GM12878 (cell line): ENCODE measurements at regions not wholly inside any gene's neighbourhood (a gene's known extent, or its start where the extent isn't known, plus 50 kb on each side); places are given as distances from the start of the nearest gene placed in this dataset.

ENCODE experiments used
- ATAC-seq: fragments of 200-7000 bp; cut with Tn5 transposase; 3 replicates; pipeline ENCODE4 v1.9.1; 2020; ENCODE audit warnings: mild to moderate bottlenecking, moderate library complexity
- BruUV-seq: library from RNA; stranded (reverse); fragments of 400-500 nt; replicated peaks from 2 replicates; lab custom pipeline; 2021; lab: Mats Ljungman, UMichigan
- CTCF ChIA-PET: fragments of 300-600 bp; sonication (Branson Sonifier 250); formaldehyde crosslinking; extraction: SDS; loops from one replicate; lab custom pipeline; 2021; ENCODE audit warnings: inconsistent platforms; lab: Yijun Ruan, JAX
- POLR2A ChIA-PET: fragments of 350-600 bp; formaldehyde crosslinking; extraction: SDS; loops from one replicate; lab custom pipeline; 2021; ENCODE audit warnings: inconsistent platforms; lab: Charles Lee
- RAD21 ChIA-PET: fragments of 300-600 bp; sonication (Branson Sonifier 250); formaldehyde crosslinking; loops from one replicate; lab custom pipeline; 2023; ENCODE audit warnings: antibody characterized with exemption; ENCODE audit not compliant: unreplicated experiment; lab: Charles Lee
- SMC1A ChIA-PET: fragments of 300-600 bp; sonication (Branson Sonifier 250); formaldehyde crosslinking; loops from one replicate; lab custom pipeline; 2023; ENCODE audit not compliant: unreplicated experiment, uncharacterized antibody; lab: Charles Lee
- DNase-seq: peaks from one replicate; pipeline ENCODE4 v3.0.0-alpha.2; 2011; ENCODE audit warnings: low read depth, low spot score
- FAIRE-seq: peaks from 3 replicates; lab custom pipeline; 2011; peaks lifted over from hg19 to GRCh38; lab: Jason Lieb, UNC
- H2AFZ ChIP-seq: 2 replicates; pipeline ENCODE4 v1.6.0; 2011; ENCODE audit warnings: low read depth, low read length, control low read depth; ENCODE audit not compliant: control insufficient read depth
- H3K27ac ChIP-seq: 2 replicates; pipeline ENCODE4 v1.5.1; 2011; ENCODE audit warnings: control low read depth; ENCODE audit not compliant: control insufficient read depth, insufficient read depth
- H3K27me3 ChIP-seq, 2 experiments: replicated peaks in 1 of 2; 2 replicates each; pipeline versions ENCODE4 v1.6.0 to v1.6.1; 2011; ENCODE audit warnings: low read length in 1 of 2; ENCODE audit not compliant: control insufficient read depth in 2 of 2, insufficient read depth in 2 of 2
- H3K36me3 ChIP-seq, 2 experiments: 2 replicates each; pipeline ENCODE4 v1.5.1; 2011; ENCODE audit warnings: low read length in 1 of 2; ENCODE audit not compliant: control insufficient read depth in 2 of 2, insufficient read depth in 2 of 2
- H3K4me1 ChIP-seq: 2 replicates; pipeline ENCODE4 v1.6.1; 2011; ENCODE audit warnings: mild to moderate bottlenecking, low read length, moderate library complexity, mixed read lengths; ENCODE audit not compliant: control insufficient read depth, insufficient read depth
- H3K4me2 ChIP-seq: 2 replicates; pipeline ENCODE4 v1.6.0; 2011; ENCODE audit warnings: control low read depth; ENCODE audit not compliant: control insufficient read depth, insufficient read depth
- H3K4me3 ChIP-seq: fragments of 200-600 bp; sonication (generic); 2 replicates; pipeline ENCODE4 v1.5.1; 2016
- H3K79me2 ChIP-seq: 2 replicates; pipeline ENCODE4 v1.6.0; 2011; ENCODE audit warnings: low read length; ENCODE audit not compliant: control insufficient read depth, insufficient read depth
- H3K9ac ChIP-seq: 2 replicates; pipeline ENCODE4 v1.8.0; 2011; ENCODE audit warnings: low read length, control low read depth, mixed read lengths; ENCODE audit not compliant: control insufficient read depth, insufficient read depth
- H3K9me3 ChIP-seq: replicated peaks from 3 replicates; pipeline ENCODE4 v1.5.1; 2011; ENCODE audit warnings: mild to moderate bottlenecking, low read length; ENCODE audit not compliant: control insufficient read depth, insufficient read depth
- H4K20me1 ChIP-seq: 2 replicates; pipeline ENCODE4 v1.6.0; 2011; ENCODE audit not compliant: control insufficient read depth, insufficient read depth
- BACH1 ChIP-seq: fragments of 450-650 bp; IDR thresholded peaks from 2 replicates; pipeline ENCODE4 v1.6.1; 2017; ENCODE audit warnings: mild to moderate bottlenecking, borderline replicate concordance
- CTCF ChIP-seq, 3 experiments: IDR thresholded peaks in 2 of 3; conservative IDR thresholded peaks in 1 of 3; 2 replicates each; pipeline ENCODE4 v1.5.1; 2011; ENCODE audit warnings: low read depth in 3 of 3, low read length in 3 of 3, mild to moderate bottlenecking in 3 of 3, control low read depth in 2 of 3, moderate library complexity in 2 of 3, inconsistent platforms in 1 of 3, mixed read lengths in 1 of 3; ENCODE audit not compliant: control insufficient read depth in 2 of 3, insufficient read depth in 1 of 3; ENCODE audit errors: extremely low read depth in 1 of 3
- FOXK2 ChIP-seq: fragments of 450-650 bp; IDR thresholded peaks from 2 replicates; pipeline ENCODE4 v1.6.1; 2017; ENCODE audit warnings: mild to moderate bottlenecking, moderate library complexity
- WGBS: methylation state at CpG from one replicate; pipeline ENCODE4 v1.1.6; 2016; ENCODE audit warnings: low lambda C conversion rate; ENCODE audit not compliant: insufficient replicate concordance, insufficient coverage; ENCODE audit errors: missing lambda C conversion rate; 5-methylcytosine and 5-hydroxymethylcytosine counted together
- in situ Hi-C: fragments of 300-500 bp; cut with MboI; formaldehyde crosslinking; loops from 9 replicates; pipeline ENCODE4 v1.14.3; 2018; ENCODE audit warnings: mixed read lengths
- intact Hi-C: fragments of 100-400 bp; cut with micrococcal nuclease; formaldehyde crosslinking; loops from one replicate; pipeline ENCODE4 v1.14.2; 2022; ENCODE audit not compliant: unreplicated experiment

DNA sequence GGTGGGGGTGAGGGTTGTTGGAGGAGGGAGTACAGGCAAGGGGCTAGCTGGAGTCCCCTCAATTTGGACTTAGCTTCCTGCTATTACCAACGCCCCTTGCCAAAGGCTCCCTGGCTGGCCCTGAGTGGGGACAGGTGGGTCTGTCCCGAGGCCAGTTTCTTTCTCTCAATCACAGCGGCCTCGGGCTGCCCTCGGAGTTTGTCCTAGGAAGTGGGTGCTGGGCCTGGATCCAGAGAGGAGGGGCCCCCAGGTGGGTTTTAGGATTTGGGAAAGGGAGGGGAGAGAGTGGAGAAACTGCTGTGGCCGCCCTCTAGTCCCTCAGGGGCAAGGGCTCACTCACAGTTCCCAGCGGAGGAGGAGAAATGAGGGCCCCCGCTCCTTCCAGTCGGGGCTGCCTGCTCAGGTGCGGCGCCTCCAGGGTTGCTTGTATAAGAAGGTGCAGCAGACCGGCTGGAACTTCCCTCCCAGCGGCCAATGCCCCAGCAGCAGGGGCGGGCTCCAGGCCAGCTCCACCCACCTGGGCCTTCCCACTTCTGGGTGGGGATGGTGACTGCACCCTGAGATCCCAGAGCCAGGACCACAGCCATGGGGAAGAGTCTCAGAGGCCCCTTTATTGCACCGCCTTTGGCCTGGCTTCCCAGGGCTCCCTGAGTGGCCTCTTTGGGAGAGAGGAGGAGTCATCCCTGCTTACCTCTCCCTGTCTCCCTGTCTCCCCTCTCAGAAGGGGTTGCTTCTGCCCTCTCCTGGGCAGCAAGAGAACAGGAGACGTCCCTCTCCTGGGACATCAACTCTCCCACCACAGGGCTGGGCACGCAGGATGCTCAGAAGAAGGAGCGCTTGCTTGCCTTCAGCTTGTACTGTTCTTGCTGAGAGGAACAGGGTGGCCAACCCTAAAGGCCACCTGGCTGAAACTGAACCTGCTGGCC lies 112.0 kb upstream of the SMURF2 start:
- no peak overlapping the region for H3K4me2 ChIP-seq
- BruUV-seq = no TSS peak
- no peaks in the 10 kb centered on the region for H4K20me1 ChIP-seq
- H3K9ac ChIP-seq = no peak overlapping the region
- in situ Hi-C loops = loop anchor here (10.0 kb wide), 1 partner anchor 171 kb away; no protein-coding TSS in a partner anchor
- DNase-seq = no peak
- ATAC-seq = peak; percentile 76
- TF ChIP-seq BACH1 (no peak), FOXK2 (0 out of 2 replicates have a peak, but pooled peaks have one; percentile 27), CTCF (IDR thresholded peaks at IDR 0.05 in 2 of 3, conservative IDR thresholded peaks at IDR 0.05 in 1 of 3; ENCODE audit: control insufficient read depth in 2 of 3, extremely low read depth in 1 of 3, insufficient read depth in 1 of 3, low read depth in 3 of 3, low read length in 3 of 3) (peak in 2 of 3 experiments; percentile 10 to 33; a peak in 1 of 6 replicates)
- ChIA-PET SMC1A (no interaction called here), RAD21 (no interaction called here), CTCF (interaction anchor here (0.6 to 0.9 kb wide), 3 partner anchors 187 to 430 kb away, joined by 3 to 4 read pairs (median 3); no protein-coding TSS in a partner anchor), POLR2A (no interaction called here)
- H2AFZ ChIP-seq = peak overlapping the region; percentile 29
- H3K4me1 ChIP-seq = peaks cover 16% of the 10 kb centered on the region
- H3K36me3 ChIP-seq = no peaks in the 10 kb centered on the region
- no peak overlapping the region for H3K4me3 ChIP-seq
- intact Hi-C loops = no loop called here
- no peaks in the 10 kb centered on the region for H3K79me2 ChIP-seq
- H3K27ac ChIP-seq = no peak overlapping the region
- 36% methylated on average over 18 of the region's 18 CpGs for WGBS
- FAIRE-seq = no peak
- H3K9me3 ChIP-seq = no peaks in the 10 kb centered on the region; the same call in 2 of the 3 replicates
- H3K27me3 ChIP-seq = peaks cover 2 to 4% of the 10 kb centered on the region in 2 experiments; a peak in 2 of 4 replicates
